HepG2 (cell line): ENCODE measurements at regions not wholly inside any gene's neighbourhood (a gene's known extent, or its start where the extent isn't known, plus 50 kb on each side); places are given as distances from the start of the nearest gene placed in this dataset.

Experiments
- ATAC-seq: fragments of 200-7000 bp; cut with Tn5 transposase; 3 replicates; pipeline ENCODE4 v1.9.1; 2020; ENCODE audit warnings: mild to moderate bottlenecking, moderate library complexity
- BruUV-seq: library from RNA; stranded (reverse); fragments of 400-500 nt; replicated peaks from 2 replicates; lab custom pipeline; 2021; lab: Mats Ljungman, UMichigan
- CTCF ChIA-PET: fragments of 300-600 bp; formaldehyde crosslinking; extraction: SDS; loops from one replicate; lab custom pipeline; 2021; ENCODE audit warnings: low total read pairs, inconsistent platforms, low intra/inter-chr PET ratio; lab: Yijun Ruan, JAX
- POLR2A ChIA-PET: fragments of 350-600 bp; sonication (Branson Sonifier 250); formaldehyde crosslinking; loops from one replicate; lab custom pipeline; 2020; ENCODE audit warnings: antibody characterized with exemption, inconsistent platforms; lab: Yijun Ruan, JAX
- DNase-seq: peaks from one replicate; pipeline ENCODE4 v3.0.0-alpha.2; 2015; ENCODE audit warnings: low spot score
- FAIRE-seq: peaks from 3 replicates; lab custom pipeline; 2011; peaks lifted over from hg19 to GRCh38; lab: Jason Lieb, UNC
- H2AFZ ChIP-seq: one replicate; pipeline ENCODE4 v1.6.1; 2011; ENCODE audit warnings: low read length, inconsistent platforms
- H3K27ac ChIP-seq: fragments of 300-600 bp; 3 replicates; pipeline ENCODE4 v1.8.0; 2011; ENCODE audit warnings: mixed run types, mild to moderate bottlenecking, mixed read lengths, low read length, inconsistent platforms; ENCODE audit not compliant: insufficient read depth; ENCODE audit errors: extremely low read length
- H3K27me3 ChIP-seq, 2 experiments: fragments of 200-600 bp in 1 of 2; 2 replicates in 1 of 2; 3 replicates in 1 of 2; pipeline versions ENCODE4 v1.6.0 to v1.8.0; 2011; ENCODE audit warnings: low read length in 2 of 2, mild to moderate bottlenecking in 2 of 2, moderate library complexity in 2 of 2, inconsistent platforms in 1 of 2; ENCODE audit not compliant: insufficient read depth in 2 of 2, control insufficient read depth in 1 of 2
- H3K36me3 ChIP-seq, 2 experiments: fragments of 200-600 bp in 1 of 2; replicated peaks in 1 of 2; 2 replicates in 1 of 2; 3 replicates in 1 of 2; pipeline versions ENCODE4 v1.5.1 to v1.8.0; 2011; ENCODE audit warnings: low read length in 2 of 2, inconsistent platforms in 1 of 2; ENCODE audit not compliant: insufficient read depth in 2 of 2, control insufficient read depth in 1 of 2
- H3K4me1 ChIP-seq: 2 replicates; pipeline ENCODE4 v1.5.1; 2012; ENCODE audit warnings: low read length, inconsistent platforms; ENCODE audit not compliant: insufficient read depth
- H3K4me2 ChIP-seq: 2 replicates; pipeline ENCODE4 v1.6.0; 2011; ENCODE audit warnings: low read depth, low read length, inconsistent platforms
- H3K4me3 ChIP-seq, 3 experiments: fragments of 200-600 bp in 1 of 3; sonication (generic), shearing (Covaris generic) in 1 of 3; replicated peaks in 1 of 3; 2 replicates each; pipeline ENCODE4 v1.5.1; 2011 to 2016; ENCODE audit warnings: low read length in 3 of 3, inconsistent platforms in 2 of 3, low read depth in 2 of 3, mild to moderate bottlenecking in 2 of 3, control low read depth in 1 of 3, mixed read lengths in 1 of 3; ENCODE audit not compliant: insufficient read depth in 1 of 3
- H3K79me2 ChIP-seq: one replicate; pipeline ENCODE4 v1.6.1; 2011; ENCODE audit warnings: low read length, inconsistent platforms; ENCODE audit not compliant: insufficient read depth
- H3K9ac ChIP-seq: 2 replicates; pipeline ENCODE4 v1.6.0; 2011; ENCODE audit warnings: mild to moderate bottlenecking, low read depth, low read length, inconsistent platforms; ENCODE audit not compliant: insufficient read depth
- H3K9me3 ChIP-seq: 2 replicates; pipeline ENCODE4 v1.5.1; 2012; ENCODE audit warnings: mild to moderate bottlenecking, low read length
- H4K20me1 ChIP-seq: 2 replicates; pipeline ENCODE4 v1.6.0; 2011; ENCODE audit warnings: inconsistent platforms, mild to moderate bottlenecking, low read length, moderate library complexity; ENCODE audit not compliant: insufficient read depth
- HOXA5 ChIP-seq: sonication (generic); formaldehyde crosslinking; IDR thresholded peaks from 2 replicates; pipeline ENCODE4 v1.4.0; 2020; ENCODE audit warnings: missing genetic modification reagents
- MZF1 ChIP-seq: sonication (generic); formaldehyde crosslinking; IDR thresholded peaks from 2 replicates; pipeline ENCODE4 v1.8.1; 2023; ENCODE audit warnings: mild to moderate bottlenecking, missing genetic modification reagents, borderline replicate concordance
- PRDM4 ChIP-seq: sonication (generic); formaldehyde crosslinking; IDR thresholded peaks from 2 replicates; pipeline ENCODE4 v1.9.0; 2021; ENCODE audit warnings: missing genetic modification reagents, borderline replicate concordance
- SNRNP70 ChIP-seq: fragments of 200-400 bp; formaldehyde crosslinking; IDR thresholded peaks from 2 replicates; pipeline ENCODE4 v1.6.1; 2017; ENCODE audit warnings: mild to moderate bottlenecking, low read depth, low read length, moderate library complexity
- ZBTB21 ChIP-seq: sonication (generic); formaldehyde crosslinking; IDR thresholded peaks from 2 replicates; pipeline ENCODE4 v1.4.0; 2020; ENCODE audit warnings: missing genetic modification reagents
- ZFP62 ChIP-seq: sonication (generic); formaldehyde crosslinking; IDR thresholded peaks from 2 replicates; pipeline ENCODE4 v1.4.0; 2020; ENCODE audit warnings: missing genetic modification reagents
- ZKSCAN8 ChIP-seq: IDR thresholded peaks from 2 replicates; pipeline ENCODE4 v1.6.1; 2016; ENCODE audit warnings: borderline replicate concordance, missing genetic modification reagents, missing compliant biosample characterization
- ZMAT3 ChIP-seq: sonication (generic); formaldehyde crosslinking; conservative IDR thresholded peaks from 2 replicates; pipeline ENCODE4 v1.7.0; 2021; ENCODE audit warnings: missing genetic modification reagents
- ZNF432 ChIP-seq: sonication (generic); formaldehyde crosslinking; IDR thresholded peaks from 2 replicates; pipeline ENCODE4 v1.5.0; 2020; ENCODE audit warnings: missing genetic modification reagents, mild to moderate bottlenecking, borderline replicate concordance
- ZNF569 ChIP-seq: sonication (generic); formaldehyde crosslinking; IDR thresholded peaks from 2 replicates; pipeline ENCODE4 v1.5.0; 2020; ENCODE audit warnings: mild to moderate bottlenecking, missing genetic modification reagents, moderate library complexity, borderline replicate concordance
- WGBS: methylation state at CpG from one replicate; pipeline ENCODE4 v1.1.6; 2017; ENCODE audit warnings: low lambda C conversion rate; 5-methylcytosine and 5-hydroxymethylcytosine counted together
- in situ Hi-C: cut with HindIII; loops from 2 replicates; pipeline ENCODE4 v1.10.0; 2017; ENCODE audit warnings: low pct_unique_long_range_greater_than_20kb; ENCODE audit not compliant: extremely low pct_ligation_motif_present
- intact Hi-C: fragments of 100-400 bp; cut with micrococcal nuclease; formaldehyde crosslinking; loops from one replicate; pipeline ENCODE4 v1.10.0; 2022; ENCODE audit not compliant: unreplicated experiment
- TF ChIP-seq, protein P1 (sequence below): sonication (generic); formaldehyde crosslinking; IDR thresholded peaks from 2 replicates; pipeline ENCODE4 v1.4.0; 2020; ENCODE audit warnings: mild to moderate bottlenecking, missing genetic modification reagents
- TF ChIP-seq, protein P2 (sequence below): IDR thresholded peaks from 2 replicates; pipeline ENCODE4 v1.6.1; 2016; ENCODE audit warnings: missing biosample characterization, missing genetic modification reagents, low read depth
- TF ChIP-seq, protein P3 (sequence below): sonication (generic); formaldehyde crosslinking; IDR thresholded peaks from 2 replicates; pipeline ENCODE4 v1.8.0; 2022; ENCODE audit warnings: mild to moderate bottlenecking, missing genetic modification reagents, moderate library complexity
- TF ChIP-seq, protein P4 (sequence below): sonication (generic); formaldehyde crosslinking; IDR thresholded peaks from 2 replicates; pipeline ENCODE4 v1.4.0; 2020; ENCODE audit warnings: missing genetic modification reagents

GRCh38 chr10:8615118-8615517 is 560.6 kb downstream of the GATA3 start:
- Histone ChIP-seq H3K79me2 (no peaks in the 10 kb centered on the region), H3K27ac (no peak overlapping the region), H3K4me2 (no peak overlapping the region), H4K20me1 (no peaks in the 10 kb centered on the region), H3K27me3 (no peaks in the 10 kb centered on the region), H3K4me1 (peaks cover 10% of the 10 kb centered on the region; the same call in 1 of the 2 replicates), H3K36me3 (no peaks in the 10 kb centered on the region), H2AFZ (no peak overlapping the region), H3K4me3 (no peak overlapping the region), H3K9me3 (no peaks in the 10 kb centered on the region), H3K9ac (no peak overlapping the region)
- no peak for FAIRE-seq
- no peak for DNase-seq
- ATAC-seq: no peak
- intact Hi-C loops: no loop called here
- in situ Hi-C loops: no loop called here
- ChIA-PET CTCF (no interaction called here), POLR2A (no interaction called here)
- TF ChIP-seq, protein P1, sequence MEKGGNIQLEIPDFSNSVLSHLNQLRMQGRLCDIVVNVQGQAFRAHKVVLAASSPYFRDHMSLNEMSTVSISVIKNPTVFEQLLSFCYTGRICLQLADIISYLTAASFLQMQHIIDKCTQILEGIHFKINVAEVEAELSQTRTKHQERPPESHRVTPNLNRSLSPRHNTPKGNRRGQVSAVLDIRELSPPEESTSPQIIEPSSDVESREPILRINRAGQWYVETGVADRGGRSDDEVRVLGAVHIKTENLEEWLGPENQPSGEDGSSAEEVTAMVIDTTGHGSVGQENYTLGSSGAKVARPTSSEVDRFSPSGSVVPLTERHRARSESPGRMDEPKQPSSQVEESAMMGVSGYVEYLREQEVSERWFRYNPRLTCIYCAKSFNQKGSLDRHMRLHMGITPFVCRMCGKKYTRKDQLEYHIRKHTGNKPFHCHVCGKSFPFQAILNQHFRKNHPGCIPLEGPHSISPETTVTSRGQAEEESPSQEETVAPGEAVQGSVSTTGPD (CRISPR knock-in tag): no peak
- no peak for TF ChIP-seq ZNF569 (CRISPR knock-in tag)
- no peak for TF ChIP-seq ZKSCAN8
- TF ChIP-seq, protein P2, sequence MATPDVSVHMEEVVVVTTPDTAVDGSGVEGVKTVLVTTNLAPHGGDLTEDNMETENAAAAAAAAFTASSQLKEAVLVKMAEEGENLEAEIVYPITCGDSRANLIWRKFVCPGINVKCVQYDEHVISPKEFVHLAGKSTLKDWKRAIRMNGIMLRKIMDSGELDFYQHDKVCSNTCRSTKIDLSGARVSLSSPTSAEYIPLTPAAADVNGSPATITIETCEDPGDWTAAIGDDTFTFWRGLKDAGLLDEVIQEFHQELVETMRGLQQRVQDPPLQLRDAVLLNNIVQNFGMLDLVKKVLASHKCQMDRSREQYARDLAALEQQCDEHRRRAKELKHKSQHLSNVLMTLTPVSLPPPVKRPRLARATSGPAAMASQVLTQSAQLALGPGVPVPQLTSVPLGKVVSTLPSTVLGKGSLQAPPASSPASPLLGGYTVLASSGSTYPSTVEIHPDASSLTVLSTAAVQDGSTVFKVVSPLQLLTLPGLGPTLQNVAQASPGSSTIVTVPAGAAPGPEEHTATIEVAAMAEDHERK (CRISPR knock-in tag): no peak
- no peak for TF ChIP-seq ZNF432
- TF ChIP-seq MZF1 (CRISPR knock-in tag): no peak
- no peak for TF ChIP-seq ZBTB21 (CRISPR knock-in tag)
- TF ChIP-seq PRDM4 (CRISPR knock-in tag): no peak
- no peak for TF ChIP-seq SNRNP70
- TF ChIP-seq, protein P3, sequence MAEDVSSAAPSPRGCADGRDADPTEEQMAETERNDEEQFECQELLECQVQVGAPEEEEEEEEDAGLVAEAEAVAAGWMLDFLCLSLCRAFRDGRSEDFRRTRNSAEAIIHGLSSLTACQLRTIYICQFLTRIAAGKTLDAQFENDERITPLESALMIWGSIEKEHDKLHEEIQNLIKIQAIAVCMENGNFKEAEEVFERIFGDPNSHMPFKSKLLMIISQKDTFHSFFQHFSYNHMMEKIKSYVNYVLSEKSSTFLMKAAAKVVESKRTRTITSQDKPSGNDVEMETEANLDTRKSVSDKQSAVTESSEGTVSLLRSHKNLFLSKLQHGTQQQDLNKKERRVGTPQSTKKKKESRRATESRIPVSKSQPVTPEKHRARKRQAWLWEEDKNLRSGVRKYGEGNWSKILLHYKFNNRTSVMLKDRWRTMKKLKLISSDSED (CRISPR knock-in tag): no peak
- TF ChIP-seq, protein P4, sequence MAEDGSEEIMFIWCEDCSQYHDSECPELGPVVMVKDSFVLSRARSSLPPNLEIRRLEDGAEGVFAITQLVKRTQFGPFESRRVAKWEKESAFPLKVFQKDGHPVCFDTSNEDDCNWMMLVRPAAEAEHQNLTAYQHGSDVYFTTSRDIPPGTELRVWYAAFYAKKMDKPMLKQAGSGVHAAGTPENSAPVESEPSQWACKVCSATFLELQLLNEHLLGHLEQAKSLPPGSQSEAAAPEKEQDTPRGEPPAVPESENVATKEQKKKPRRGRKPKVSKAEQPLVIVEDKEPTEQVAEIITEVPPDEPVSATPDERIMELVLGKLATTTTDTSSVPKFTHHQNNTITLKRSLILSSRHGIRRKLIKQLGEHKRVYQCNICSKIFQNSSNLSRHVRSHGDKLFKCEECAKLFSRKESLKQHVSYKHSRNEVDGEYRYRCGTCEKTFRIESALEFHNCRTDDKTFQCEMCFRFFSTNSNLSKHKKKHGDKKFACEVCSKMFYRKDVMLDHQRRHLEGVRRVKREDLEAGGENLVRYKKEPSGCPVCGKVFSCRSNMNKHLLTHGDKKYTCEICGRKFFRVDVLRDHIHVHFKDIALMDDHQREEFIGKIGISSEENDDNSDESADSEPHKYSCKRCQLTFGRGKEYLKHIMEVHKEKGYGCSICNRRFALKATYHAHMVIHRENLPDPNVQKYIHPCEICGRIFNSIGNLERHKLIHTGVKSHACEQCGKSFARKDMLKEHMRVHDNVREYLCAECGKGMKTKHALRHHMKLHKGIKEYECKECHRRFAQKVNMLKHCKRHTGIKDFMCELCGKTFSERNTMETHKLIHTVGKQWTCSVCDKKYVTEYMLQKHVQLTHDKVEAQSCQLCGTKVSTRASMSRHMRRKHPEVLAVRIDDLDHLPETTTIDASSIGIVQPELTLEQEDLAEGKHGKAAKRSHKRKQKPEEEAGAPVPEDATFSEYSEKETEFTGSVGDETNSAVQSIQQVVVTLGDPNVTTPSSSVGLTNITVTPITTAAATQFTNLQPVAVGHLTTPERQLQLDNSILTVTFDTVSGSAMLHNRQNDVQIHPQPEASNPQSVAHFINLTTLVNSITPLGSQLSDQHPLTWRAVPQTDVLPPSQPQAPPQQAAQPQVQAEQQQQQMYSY (CRISPR knock-in tag): no peak
- no peak for TF ChIP-seq ZFP62 (CRISPR knock-in tag)
- TF ChIP-seq ZMAT3 (CRISPR knock-in tag): no peak
- no peak for TF ChIP-seq HOXA5 (CRISPR knock-in tag)
- 21% methylated on average over 3 of the region's 4 CpGs for WGBS
- no TSS peak for BruUV-seq
